Esophagus squamous epithelium (tissue), 5 donors: ENCODE measurements at regions not wholly inside any gene's neighbourhood (a gene's known extent, or its start where the extent isn't known, plus 50 kb on each side); places are given as distances from the start of the nearest gene placed in this dataset.
A peak's percentile ranks its signal among the peaks of the same experiment; 100 is the strongest.

ENCODE experiments used
- DNase-seq: peaks from one replicate; lab custom pipeline; 2025; lab: John Stamatoyannopoulos, UW
- H3K27ac ChIP-seq, 4 donors: fragments of 200-600 bp; sonication (generic); one replicate each; pipeline ENCODE4 v1.5.1; 2016 to 2019; ENCODE audit warnings: mild to moderate bottlenecking in 1 of 4
- H3K27me3 ChIP-seq, 4 donors: fragments of 200-600 bp; sonication (generic); 1 replicate in 3 of 4; 2 replicates in 1 of 4; pipeline versions ENCODE4 v1.5.1 to v1.6.0; 2017 to 2021; ENCODE audit warnings: antibody characterized with exemption in 1 of 4
- H3K36me3 ChIP-seq, 3 donors: fragments of 200-600 bp; sonication (generic); one replicate each; pipeline ENCODE4 v1.5.1; 2016 to 2019
- H3K4me1 ChIP-seq, 3 donors: fragments of 200-600 bp; sonication (generic); one replicate each; pipeline ENCODE4 v1.5.1; 2017 to 2019
- H3K4me3 ChIP-seq, 4 donors: fragments of 200-600 bp; sonication (generic); 1 replicate in 3 of 4; 2 replicates in 1 of 4; pipeline ENCODE4 v1.5.1; 2016 to 2019; ENCODE audit warnings: mild to moderate bottlenecking in 2 of 4, moderate library complexity in 1 of 4
- H3K9me3 ChIP-seq, 3 donors: fragments of 200-600 bp; sonication (generic); one replicate each; pipeline ENCODE4 v1.5.1; 2016 to 2019
- POLR2A ChIP-seq, 4 donors: fragments of 450-650 bp; IDR thresholded peaks; one replicate each; pipeline ENCODE4 v1.6.1; 2017; ENCODE audit warnings: antibody characterized with exemption in 4 of 4, mild to moderate bottlenecking in 4 of 4, moderate library complexity in 3 of 4
- WGBS, 2 donors: methylation state at CpG; one replicate each; pipeline ENCODE4 v1.1.5; 2018; 5-methylcytosine and 5-hydroxymethylcytosine counted together
- intact Hi-C: fragments of 100-400 bp; cut with DNase I; formaldehyde crosslinking; loops from one replicate; pipeline ENCODE4 v1.15.0; 2022
- TF ChIP-seq, protein P1 (sequence below), 6 experiments: fragments of 450-650 bp in 4 of 6; fragments of 200-600 bp in 2 of 6; sonication (generic) in 2 of 6; IDR thresholded peaks; one replicate each; pipeline ENCODE4 v1.5.1; 2016 to 2019; ENCODE audit warnings: antibody characterized with exemption in 6 of 6, mild to moderate bottlenecking in 4 of 6, moderate library complexity in 4 of 6
- donor health status: DM: yes; HTN: yes; CAD: no.

DNA sequence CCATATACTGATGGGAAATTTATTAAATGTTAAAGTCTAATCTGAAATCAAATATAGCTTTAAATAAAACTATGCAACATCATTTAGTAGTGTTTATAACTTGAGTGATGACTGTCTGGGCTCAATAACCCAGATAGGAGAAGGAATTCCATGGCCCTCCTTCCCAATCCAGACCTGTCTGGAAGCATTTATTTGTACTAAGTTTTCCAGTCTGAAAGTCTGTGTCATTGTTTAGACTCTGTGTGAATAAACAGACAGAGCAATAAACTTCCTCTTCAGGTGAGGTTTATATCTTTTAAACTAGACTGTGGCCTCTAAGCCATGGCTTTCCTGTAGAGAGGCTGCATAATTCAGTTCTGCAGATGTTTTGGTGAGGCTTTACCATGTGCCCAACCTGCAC lies 176.4 kb downstream of the SOX4 start:
- H3K27ac ChIP-seq: peak overlapping the region in 3 of 4 donors; percentile 56 to 69 (median 60)
- no peaks in the 10 kb centered on the region for H3K27me3 ChIP-seq
- intact Hi-C loops: no loop called here
- no peak for TF ChIP-seq POLR2A (IDR thresholded peaks at IDR 0.05)
- TF ChIP-seq, protein P1, sequence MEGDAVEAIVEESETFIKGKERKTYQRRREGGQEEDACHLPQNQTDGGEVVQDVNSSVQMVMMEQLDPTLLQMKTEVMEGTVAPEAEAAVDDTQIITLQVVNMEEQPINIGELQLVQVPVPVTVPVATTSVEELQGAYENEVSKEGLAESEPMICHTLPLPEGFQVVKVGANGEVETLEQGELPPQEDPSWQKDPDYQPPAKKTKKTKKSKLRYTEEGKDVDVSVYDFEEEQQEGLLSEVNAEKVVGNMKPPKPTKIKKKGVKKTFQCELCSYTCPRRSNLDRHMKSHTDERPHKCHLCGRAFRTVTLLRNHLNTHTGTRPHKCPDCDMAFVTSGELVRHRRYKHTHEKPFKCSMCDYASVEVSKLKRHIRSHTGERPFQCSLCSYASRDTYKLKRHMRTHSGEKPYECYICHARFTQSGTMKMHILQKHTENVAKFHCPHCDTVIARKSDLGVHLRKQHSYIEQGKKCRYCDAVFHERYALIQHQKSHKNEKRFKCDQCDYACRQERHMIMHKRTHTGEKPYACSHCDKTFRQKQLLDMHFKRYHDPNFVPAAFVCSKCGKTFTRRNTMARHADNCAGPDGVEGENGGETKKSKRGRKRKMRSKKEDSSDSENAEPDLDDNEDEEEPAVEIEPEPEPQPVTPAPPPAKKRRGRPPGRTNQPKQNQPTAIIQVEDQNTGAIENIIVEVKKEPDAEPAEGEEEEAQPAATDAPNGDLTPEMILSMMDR (IDR thresholded peaks at IDR 0.05): no peak
- H3K4me1 ChIP-seq: peaks cover 0 to 51% (median 14%) of the 10 kb centered on the region in 3 donors
- DNase-seq: no peak
- no peak overlapping the region for H3K4me3 ChIP-seq
- no peaks in the 10 kb centered on the region for H3K9me3 ChIP-seq
- H3K36me3 ChIP-seq: no peaks in the 10 kb centered on the region

DNA sequence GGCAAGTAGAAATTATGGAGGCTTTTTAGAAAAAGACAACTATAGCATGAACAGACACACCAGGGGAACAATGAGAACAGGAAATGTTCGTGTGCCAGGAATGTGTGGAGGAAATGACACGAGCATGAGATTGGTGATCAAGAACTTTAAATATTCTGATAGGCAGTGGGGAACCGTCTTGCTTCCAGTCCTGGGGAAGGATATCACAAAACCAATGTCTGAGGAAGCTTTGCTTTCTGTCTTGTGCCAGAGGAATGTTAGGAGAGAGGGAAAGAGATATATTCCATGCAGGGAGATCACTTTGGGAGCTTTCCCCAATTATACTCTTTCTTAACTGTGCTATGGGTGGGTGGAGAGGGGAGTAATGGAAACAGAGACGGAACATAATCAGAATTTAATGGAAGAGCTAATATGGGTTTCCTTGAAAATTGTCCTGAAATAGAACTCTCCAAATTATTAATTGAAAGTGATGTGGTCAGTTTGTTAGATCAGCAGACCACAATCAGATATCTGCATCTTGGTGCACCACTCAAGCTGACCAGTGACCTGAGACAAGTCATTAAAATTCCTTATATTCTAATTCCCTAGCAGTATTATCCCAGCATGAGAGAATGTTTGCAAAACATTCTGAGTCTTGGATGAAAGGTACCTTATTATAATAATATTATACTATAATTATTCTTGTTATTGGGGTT lies 178.2 kb downstream of the SOX4 start:
- Histone ChIP-seq H3K9me3 (no peaks in the 10 kb centered on the region), H3K27me3 (no peaks in the 10 kb centered on the region), H3K4me3 (no peak overlapping the region), H3K36me3 (no peaks in the 10 kb centered on the region), H3K4me1 (peaks cover 0 to 47% (median 14%) of the 10 kb centered on the region in 3 donors), H3K27ac (peak overlapping the region in 1 of 4 donors; percentile 44)
- 34 to 43% methylated on average over 4 of the region's 4 CpGs for WGBS, 2 donors
- TF ChIP-seq, protein P1 (IDR thresholded peaks at IDR 0.05): no peak
- TF ChIP-seq POLR2A (IDR thresholded peaks at IDR 0.05): no peak
- intact Hi-C loops: no loop called here
- no peak for DNase-seq

DNA sequence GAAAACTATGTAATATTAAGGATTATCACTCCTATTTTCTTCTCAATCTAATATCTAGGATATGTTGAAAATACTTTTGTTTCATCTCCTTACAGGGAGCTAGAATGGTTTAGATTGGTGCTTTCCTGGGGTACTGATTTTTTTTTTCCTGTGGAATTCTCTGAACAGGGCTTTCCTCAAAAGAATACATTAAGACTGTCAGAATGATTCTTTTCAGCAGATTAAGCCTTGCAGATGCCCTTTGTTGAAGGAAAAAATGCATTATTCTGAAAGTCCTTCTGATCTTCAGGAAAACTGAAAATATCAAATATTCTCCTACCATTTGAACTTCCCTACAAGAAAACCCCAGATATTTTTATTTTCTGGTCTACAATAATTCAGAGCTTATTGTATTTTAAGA lies 178.9 kb downstream of the SOX4 start:
- H3K9me3 ChIP-seq: no peaks in the 10 kb centered on the region
- peaks cover 0 to 44% (median 14%) of the 10 kb centered on the region in 3 donors for H3K4me1 ChIP-seq
- no peak for DNase-seq
- no peaks in the 10 kb centered on the region for H3K27me3 ChIP-seq
- H3K4me3 ChIP-seq: no peak overlapping the region
- TF ChIP-seq, protein P1 (IDR thresholded peaks at IDR 0.05): no peak
- no peak for TF ChIP-seq POLR2A (IDR thresholded peaks at IDR 0.05)
- no peak overlapping the region for H3K27ac ChIP-seq
- intact Hi-C loops: no loop called here
- no peaks in the 10 kb centered on the region for H3K36me3 ChIP-seq

DNA sequence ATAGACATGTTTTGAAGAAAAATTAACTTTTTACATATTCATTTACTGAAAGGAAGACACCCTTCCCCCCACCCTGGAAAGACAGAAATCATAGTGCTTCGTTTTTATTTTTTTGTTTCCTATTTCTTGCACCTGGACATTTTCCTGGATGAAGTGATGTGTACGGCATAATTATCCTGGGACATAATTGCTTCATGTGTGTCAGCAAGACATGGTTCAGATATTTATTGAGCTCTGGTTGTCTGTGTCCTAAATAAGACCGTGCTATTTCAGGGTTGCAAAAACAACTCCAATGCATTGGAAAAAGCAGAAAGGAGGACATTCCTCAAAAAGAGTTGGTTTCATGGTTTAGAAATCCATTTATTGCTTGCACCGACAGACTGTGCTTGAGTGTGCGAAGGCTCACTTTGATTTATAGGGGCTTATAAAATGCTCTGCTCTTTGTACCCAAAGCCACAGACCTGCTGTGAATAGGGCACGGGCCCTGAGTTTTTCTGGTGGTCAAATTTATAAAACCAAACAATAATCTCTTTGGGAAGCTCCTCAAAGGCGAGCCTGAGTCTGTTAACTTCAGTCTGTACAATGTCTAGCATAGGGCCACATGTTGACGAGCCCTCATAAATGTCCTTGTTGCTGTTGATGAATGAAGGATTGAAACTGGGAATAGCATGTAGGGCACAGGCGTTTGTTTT lies 179.5 kb downstream of the SOX4 start:
- H3K27me3 ChIP-seq: no peaks in the 10 kb centered on the region
- no peak for TF ChIP-seq POLR2A (IDR thresholded peaks at IDR 0.05)
- TF ChIP-seq, protein P1 (IDR thresholded peaks at IDR 0.05): no peak
- DNase-seq: no peak
- H3K4me3 ChIP-seq: no peak overlapping the region
- H3K36me3 ChIP-seq: no peaks in the 10 kb centered on the region
- H3K9me3 ChIP-seq: no peaks in the 10 kb centered on the region
- 80 to 86% methylated on average over 8 to 9 of the region's 9 CpGs for WGBS, 2 donors
- H3K4me1 ChIP-seq: peaks cover 0 to 39% (median 12%) of the 10 kb centered on the region in 3 donors
- intact Hi-C loops: no loop called here
- H3K27ac ChIP-seq: no peak overlapping the region

DNA sequence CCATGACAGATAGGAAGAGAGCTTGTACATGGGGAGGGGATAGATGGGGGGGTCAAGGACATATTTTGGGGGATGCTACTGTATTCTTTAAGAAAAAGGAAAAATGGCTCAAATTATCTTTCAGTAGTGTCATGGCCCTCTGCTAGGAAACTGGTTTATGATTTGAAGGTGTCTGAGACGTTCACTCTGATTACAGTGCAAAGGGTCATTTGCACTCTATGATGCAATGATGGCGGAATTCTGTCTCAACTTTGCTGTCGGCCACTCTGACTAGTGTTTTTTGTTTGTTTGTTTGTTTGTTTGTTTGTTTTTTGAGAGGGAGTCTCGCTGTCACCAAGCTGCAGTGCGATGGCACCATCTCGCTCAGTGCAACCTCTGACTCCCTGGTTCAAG lies 180.0 kb downstream of the SOX4 start:
- no peak overlapping the region for H3K4me3 ChIP-seq
- intact Hi-C loops: no loop called here
- no peaks in the 10 kb centered on the region for H3K9me3 ChIP-seq
- H3K27me3 ChIP-seq: no peaks in the 10 kb centered on the region
- TF ChIP-seq, protein P1 (IDR thresholded peaks at IDR 0.05): no peak
- TF ChIP-seq POLR2A (IDR thresholded peaks at IDR 0.05): no peak
- 82 to 88% methylated on average over 6 of the region's 6 CpGs for WGBS, 2 donors
- H3K4me1 ChIP-seq: peaks cover 0 to 33% (median 11%) of the 10 kb centered on the region in 3 donors
- H3K27ac ChIP-seq: no peak overlapping the region
- DNase-seq: no peak
- H3K36me3 ChIP-seq: no peaks in the 10 kb centered on the region
